ENCODE measurements at regions not wholly inside any gene's neighbourhood (a gene's known extent, or its start where the extent isn't known, plus 50 kb on each side); places are given as distances from the start of the nearest gene placed in this dataset.
"Not testable (repeated sequence)": the region's sequence is repeated elsewhere in the genome, so short reads cannot be mapped to it uniquely, and the experiment has no call there.

DNA sequence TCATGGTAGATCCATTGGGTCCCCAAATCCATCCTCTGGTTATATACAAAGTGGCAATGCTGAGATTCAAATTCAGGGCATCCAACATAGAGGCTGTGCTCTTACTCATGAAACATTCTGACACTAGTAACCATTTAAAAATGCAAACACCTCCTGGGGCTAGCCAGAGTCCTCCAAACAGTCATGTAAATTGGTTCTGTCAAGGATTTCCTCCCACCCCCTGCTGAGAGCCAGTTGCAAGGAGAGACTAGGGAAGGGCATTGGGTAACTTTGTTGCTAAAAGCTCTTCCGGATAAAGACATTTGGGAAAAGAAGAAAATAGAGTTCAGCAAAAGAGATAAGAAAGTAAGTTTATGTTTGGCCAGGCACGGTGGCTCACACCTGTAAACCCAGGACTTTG, 58.3 kb downstream of the ART5 start:
- in situ Hi-C loops (cut with HindIII; ENCODE audit: low pct_unique_long_range_greater_than_20kb, low sequenced_read_pairs); DNase-seq (ENCODE audit: low read depth in 1 of 2, low spot score in 1 of 2): not testable (repeated sequence)

DNA sequence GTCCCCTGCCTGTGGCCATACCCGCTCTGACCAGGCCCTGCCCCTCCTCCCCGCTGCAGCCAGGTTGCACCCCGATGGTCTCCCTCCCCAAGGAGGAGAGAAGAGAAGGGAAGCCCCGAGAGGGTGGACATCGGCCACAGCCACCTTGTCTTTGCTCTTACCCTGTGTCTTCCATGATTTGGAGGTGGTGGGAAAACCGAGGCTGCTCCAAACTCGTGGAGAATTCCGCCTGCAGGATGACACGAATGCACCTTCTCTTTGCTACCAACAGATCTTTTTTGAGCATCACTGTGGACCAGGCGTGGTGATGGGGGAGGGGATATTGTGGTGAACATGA, 60.4 kb downstream of the ART5 start:
- in situ Hi-C loops (cut with HindIII; ENCODE audit: low pct_unique_long_range_greater_than_20kb, low sequenced_read_pairs), result not testable (repeated sequence)
- peak in 1 of 2 experiments; percentile 20 for DNase-seq (ENCODE audit: low read depth in 1 of 2, low spot score in 1 of 2)

GRCh38 chr11:3580487-3581388, 61.1 kb downstream of the ART5 start:
- in situ Hi-C loops (cut with HindIII; ENCODE audit: low pct_unique_long_range_greater_than_20kb, low sequenced_read_pairs), result not testable (repeated sequence)
- peak in 1 of 2 experiments; percentile 47 for DNase-seq (ENCODE audit: low read depth in 1 of 2, low spot score in 1 of 2)

- in situ Hi-C loops (cut with HindIII; ENCODE audit: low pct_unique_long_range_greater_than_20kb, low sequenced_read_pairs); DNase-seq (ENCODE audit: low read depth in 1 of 2, low spot score in 1 of 2): not testable (repeated sequence)
Observed at GRCh38 chr11:3579600-3580459, 62.0 kb downstream of the ART5 start.

DNA sequence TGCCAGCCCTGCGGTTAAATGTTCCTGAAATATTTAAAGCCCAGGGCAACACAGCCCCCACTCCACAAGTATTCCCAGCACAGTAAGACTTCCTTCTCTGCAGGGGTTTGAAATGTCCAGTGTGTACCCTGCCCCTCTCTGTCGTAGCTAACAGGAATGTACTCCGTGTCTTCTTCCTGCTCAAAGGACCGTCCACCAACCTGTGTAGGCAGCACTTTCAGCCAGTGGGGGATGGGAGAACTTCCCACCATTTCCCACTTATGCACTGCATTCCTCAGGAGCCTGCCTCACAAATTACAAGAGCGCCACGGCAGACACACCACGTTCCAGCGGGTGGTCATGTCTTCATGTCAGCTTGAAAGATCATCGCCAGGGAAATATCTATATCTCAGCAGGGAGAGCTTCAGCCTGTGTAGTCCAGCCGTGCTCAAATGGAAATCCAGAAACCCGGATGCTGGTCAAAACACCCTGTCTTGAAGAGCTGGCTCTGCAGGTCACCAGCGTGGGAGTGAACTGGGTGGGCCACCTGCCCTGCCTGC, 65.7 kb downstream of the ART5 start:
- in situ Hi-C loops (cut with HindIII; ENCODE audit: low pct_unique_long_range_greater_than_20kb, low sequenced_read_pairs), result not testable (repeated sequence)
- DNase-seq (ENCODE audit: low read depth in 1 of 2, low spot score in 1 of 2), result peak in 1 of 2 experiments; percentile 1

GRCh38 chr11:3572976-3573647, 68.7 kb downstream of the ART5 start:
- DNase-seq (ENCODE audit: low read depth in 1 of 2, low spot score in 1 of 2); in situ Hi-C loops (cut with HindIII; ENCODE audit: low pct_unique_long_range_greater_than_20kb, low sequenced_read_pairs): not testable (repeated sequence)

DNA sequence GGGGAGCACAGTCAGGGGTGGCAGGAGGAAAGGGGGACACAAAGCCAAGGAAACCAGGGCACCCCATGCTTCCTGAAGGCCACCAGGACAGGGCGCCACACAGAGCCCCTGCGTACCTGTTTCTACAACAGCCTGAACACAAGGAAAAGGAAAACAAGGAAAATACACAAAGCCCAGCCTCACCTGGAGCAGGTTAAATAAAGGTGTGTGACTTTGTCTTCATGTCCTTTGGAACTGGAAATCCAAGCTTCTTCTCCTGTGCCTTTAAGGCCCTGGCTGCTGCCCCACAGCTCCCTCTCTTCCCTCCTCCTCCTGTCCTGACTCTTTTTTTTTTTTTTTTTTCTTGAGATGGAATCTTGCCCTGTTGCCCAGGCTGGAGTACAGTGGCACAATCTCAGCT, 70.0 kb downstream of the ART5 start:
- in situ Hi-C loops (cut with HindIII; ENCODE audit: low pct_unique_long_range_greater_than_20kb, low sequenced_read_pairs), result not testable (repeated sequence)

DNA sequence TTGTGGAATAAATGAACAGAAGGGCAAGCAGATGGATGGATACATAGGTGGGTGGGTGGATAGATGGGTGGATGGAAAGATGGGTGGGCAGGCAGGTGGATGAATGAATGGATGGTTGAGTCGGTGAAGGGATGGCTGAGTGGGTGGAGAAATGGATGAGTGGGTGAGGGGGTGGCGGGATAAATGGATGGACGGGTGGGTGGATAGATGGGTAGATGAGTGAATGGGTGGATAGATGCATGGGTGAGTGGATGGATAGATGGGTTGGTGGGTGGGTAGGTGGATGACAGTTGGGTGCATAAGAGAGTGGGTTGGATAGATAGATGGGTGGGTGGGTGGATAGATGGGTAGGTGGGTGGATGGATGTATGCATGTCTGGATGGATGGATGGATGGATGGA, 76.0 kb downstream of the ART5 start:
- DNase-seq (ENCODE audit: low read depth in 1 of 2, low spot score in 1 of 2); in situ Hi-C loops (cut with HindIII; ENCODE audit: low pct_unique_long_range_greater_than_20kb, low sequenced_read_pairs): not testable (repeated sequence)

More for the DNA sequence above, 70.0 kb downstream of the ART5 start:
- peak in 1 of 2 experiments; percentile 52 for DNase-seq (ENCODE audit: low read depth in 1 of 2, low spot score in 1 of 2)

GRCh38 chr11:3564383-3564782, 77.4 kb downstream of the ART5 start:
- in situ Hi-C loops (cut with HindIII; ENCODE audit: low pct_unique_long_range_greater_than_20kb, low sequenced_read_pairs), result not testable (repeated sequence)

DNA sequence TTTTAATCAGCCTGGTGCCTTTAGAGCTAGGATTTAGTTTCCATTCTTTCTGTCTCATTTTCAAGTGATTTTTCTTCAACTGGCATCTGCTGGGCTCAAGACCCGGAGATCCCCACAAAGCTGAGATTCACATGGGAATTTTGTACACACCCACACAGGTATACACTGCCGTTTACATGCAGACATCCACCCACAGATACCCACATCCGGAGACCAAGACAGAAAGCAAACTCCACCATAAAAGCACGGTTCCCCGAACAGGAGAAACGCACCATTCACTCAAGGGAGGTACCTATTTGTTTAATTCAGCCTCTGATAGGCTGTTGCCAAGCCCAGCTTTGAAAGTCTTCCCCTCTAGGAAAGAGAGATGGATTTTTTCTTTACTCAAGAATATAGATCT, 87.2 kb downstream of the ART5 start:
- DNase-seq (ENCODE audit: low read depth in 1 of 2, low spot score in 1 of 2); in situ Hi-C loops (cut with HindIII; ENCODE audit: low pct_unique_long_range_greater_than_20kb, low sequenced_read_pairs): not testable (repeated sequence)

More at GRCh38 chr11:3564383-3564782, 77.4 kb downstream of the ART5 start:
- peak in 1 of 2 experiments; percentile 20 for DNase-seq (ENCODE audit: low read depth in 1 of 2, low spot score in 1 of 2)

DNA sequence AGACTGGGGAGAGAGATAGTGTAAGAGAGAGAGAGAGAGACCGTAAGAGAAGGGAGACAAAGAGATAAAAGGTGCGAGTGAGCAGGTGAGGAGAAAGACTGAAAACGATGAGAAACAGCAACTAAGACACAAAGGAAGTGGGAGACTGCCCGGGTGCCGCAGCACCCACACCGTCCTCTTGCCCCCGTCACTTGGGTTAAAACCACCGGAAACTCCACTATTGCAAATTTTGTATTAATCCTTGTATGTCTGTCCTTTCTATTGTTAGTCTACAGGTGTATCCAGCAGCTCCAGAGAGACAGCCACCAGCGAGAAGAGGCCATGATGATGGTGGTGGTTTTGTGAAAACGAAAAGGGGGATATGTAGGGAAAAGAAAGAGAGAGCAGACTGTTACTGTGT, 96.8 kb downstream of the ART5 start:
- DNase-seq (ENCODE audit: low read depth in 1 of 2, low spot score in 1 of 2); in situ Hi-C loops (cut with HindIII; ENCODE audit: low pct_unique_long_range_greater_than_20kb, low sequenced_read_pairs): not testable (repeated sequence)

DNA sequence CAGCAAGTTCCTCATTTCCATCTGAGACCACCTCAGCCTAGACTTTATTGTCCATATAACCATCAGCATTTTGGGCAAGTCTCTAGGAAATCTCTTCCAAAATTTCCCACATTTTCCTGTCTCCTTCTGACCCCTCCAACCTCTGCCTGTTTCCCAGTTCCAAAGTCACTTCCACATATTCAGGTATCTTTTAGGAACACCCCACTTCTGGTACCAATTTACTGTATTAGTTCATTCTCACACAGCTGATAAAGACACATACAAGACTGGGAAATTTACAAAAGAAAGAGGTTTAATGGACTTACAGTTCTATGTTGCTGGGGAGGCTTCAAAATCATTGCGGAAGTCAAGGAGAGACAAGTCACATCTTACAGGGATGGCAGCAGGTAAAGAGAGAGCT, 103.6 kb downstream of the ART5 start:
- in situ Hi-C loops (cut with HindIII; ENCODE audit: low pct_unique_long_range_greater_than_20kb, low sequenced_read_pairs), result not testable (repeated sequence)

DNA sequence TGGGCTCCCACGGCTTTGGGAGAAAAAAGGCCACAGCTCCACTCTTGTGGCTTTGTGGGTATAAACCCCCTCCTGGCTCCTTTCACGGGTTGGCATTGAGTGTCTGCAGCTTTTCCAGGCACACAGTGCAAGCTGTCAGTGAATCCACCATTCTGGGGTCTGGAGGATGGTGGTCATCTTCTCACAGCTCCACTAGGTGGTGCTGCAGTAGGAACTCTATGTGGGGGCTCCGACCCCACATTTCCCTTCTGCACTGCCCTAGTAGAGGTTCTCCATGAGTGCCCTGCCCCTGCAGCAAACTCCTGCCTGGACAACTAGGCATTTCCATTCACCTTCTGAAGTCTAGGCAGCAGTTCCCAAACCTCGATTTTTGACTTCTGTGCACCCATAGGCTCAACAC, 104.5 kb downstream of the ART5 start:
- DNase-seq (ENCODE audit: low read depth in 1 of 2, low spot score in 1 of 2); in situ Hi-C loops (cut with HindIII; ENCODE audit: low pct_unique_long_range_greater_than_20kb, low sequenced_read_pairs): not testable (repeated sequence)

More for the DNA sequence above, 103.6 kb downstream of the ART5 start:
- not testable (repeated sequence) for DNase-seq (ENCODE audit: low read depth in 1 of 2, low spot score in 1 of 2)

DNA sequence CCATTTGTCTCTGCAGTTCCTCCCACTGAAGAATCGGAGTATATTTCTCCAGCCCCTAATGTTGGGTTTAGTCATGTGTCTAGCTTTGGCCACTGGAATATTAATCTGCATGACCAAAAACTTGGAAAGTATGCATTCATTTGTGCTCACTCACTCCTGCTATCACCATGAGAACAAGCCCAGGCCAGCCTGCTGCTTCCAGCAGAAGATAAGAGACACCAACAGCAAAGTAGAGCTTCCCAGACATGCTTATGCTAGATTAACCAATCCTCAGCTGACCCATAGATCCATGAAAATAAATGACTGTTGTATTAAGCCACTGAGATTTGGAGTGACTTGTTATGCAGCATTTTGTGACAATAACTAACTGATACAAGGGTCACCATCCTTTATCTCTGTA, 108.8 kb downstream of the ART5 start:
- in situ Hi-C loops (cut with HindIII; ENCODE audit: low pct_unique_long_range_greater_than_20kb, low sequenced_read_pairs); DNase-seq (ENCODE audit: low read depth in 1 of 2, low spot score in 1 of 2): not testable (repeated sequence)

- in situ Hi-C loops (cut with HindIII; ENCODE audit: low pct_unique_long_range_greater_than_20kb, low sequenced_read_pairs); DNase-seq (ENCODE audit: low read depth in 1 of 2, low spot score in 1 of 2): not testable (repeated sequence)
Observed at GRCh38 chr11:3531280-3531679, 110.5 kb downstream of the ART5 start.

DNA sequence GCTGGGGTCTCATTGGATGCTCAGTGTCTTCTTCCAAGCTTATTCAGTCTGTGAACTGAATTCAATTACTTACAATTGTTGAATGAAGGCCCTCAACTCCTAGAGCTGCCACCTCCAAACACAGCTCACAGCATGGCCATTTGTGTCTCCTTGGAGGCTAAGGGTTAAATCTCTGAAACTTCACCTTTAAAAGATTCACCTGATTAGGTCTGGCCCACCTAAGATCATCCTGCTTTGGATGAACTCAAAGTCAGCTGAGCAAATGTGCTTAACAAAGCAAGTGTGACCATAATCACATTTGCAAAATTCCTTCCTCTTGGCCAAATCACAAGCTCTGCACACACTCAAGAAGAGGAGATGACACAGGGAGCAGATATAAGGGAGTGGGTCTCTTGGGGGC, 118.2 kb downstream of the ART5 start:
- DNase-seq (ENCODE audit: low read depth in 1 of 2, low spot score in 1 of 2); in situ Hi-C loops (cut with HindIII; ENCODE audit: low pct_unique_long_range_greater_than_20kb, low sequenced_read_pairs): not testable (repeated sequence)

DNA sequence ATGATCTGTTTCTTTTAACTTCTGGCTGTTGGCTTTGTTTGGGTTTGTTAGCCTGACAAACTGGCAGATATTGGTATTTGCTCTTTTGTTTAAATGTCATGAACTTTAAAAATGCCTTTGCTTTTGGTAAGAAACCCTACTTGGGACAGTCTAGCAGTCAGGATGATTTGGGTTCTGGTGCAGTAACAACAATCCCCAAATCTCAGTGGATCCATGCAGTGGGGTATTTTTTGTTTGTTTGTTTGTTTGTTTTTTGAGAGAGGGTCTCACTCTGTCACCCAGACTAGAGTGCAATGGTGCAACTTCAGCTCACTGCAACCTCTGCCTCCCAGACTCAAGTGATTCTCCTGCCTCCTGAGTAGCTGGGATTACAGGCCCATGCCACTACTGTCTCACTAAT, 120.9 kb downstream of the ART5 start:
- DNase-seq (ENCODE audit: low read depth in 1 of 2, low spot score in 1 of 2), result not testable (repeated sequence)

DNA sequence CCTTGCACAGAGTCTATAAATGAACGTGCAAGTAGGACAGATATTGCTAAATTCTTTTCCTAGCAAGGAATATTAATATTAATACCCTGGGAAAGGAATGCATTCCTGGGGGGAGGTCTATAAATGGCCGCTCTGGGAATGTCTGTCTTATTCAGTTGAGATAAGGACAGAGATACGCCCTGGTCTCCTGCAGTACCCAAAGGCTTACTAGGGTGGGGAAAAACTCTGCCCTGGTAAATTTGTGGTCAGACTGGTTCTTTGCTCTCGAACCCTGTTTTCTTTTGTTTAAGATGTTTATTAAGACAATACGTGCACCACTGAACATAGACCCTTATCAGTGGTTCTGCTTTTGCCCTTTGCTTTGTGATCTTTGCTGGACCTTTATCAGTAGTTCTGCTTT, 122.0 kb downstream of the ART5 start:
- DNase-seq (ENCODE audit: low read depth in 1 of 2, low spot score in 1 of 2); in situ Hi-C loops (cut with HindIII; ENCODE audit: low pct_unique_long_range_greater_than_20kb, low sequenced_read_pairs): not testable (repeated sequence)

More for the DNA sequence above, 120.9 kb downstream of the ART5 start:
- in situ Hi-C loops (cut with HindIII; ENCODE audit: low pct_unique_long_range_greater_than_20kb, low sequenced_read_pairs), result not testable (repeated sequence)

Data from T47D (cell line).